Liver (tissue), 8 donors: ENCODE measurements at regions not wholly inside any gene's neighbourhood (a gene's known extent, or its start where the extent isn't known, plus 50 kb on each side); places are given as distances from the start of the nearest gene placed in this dataset.
"Not testable (repeated sequence)": the region's sequence is repeated elsewhere in the genome, so short reads cannot be mapped to it uniquely, and the experiment has no call there.

ENCODE experiments used
- DNase-seq: peaks from one replicate; pipeline ENCODE4 v3.0.0-alpha.2; 2017; ENCODE audit warnings: low spot score
- H3K27ac ChIP-seq, 2 donors: one replicate each; pipeline ENCODE4 v1.7.0; 2013; ENCODE audit warnings: inconsistent platforms in 2 of 2, low read length in 2 of 2, control low read depth in 1 of 2, low read depth in 1 of 2, mild to moderate bottlenecking in 1 of 2
- H3K27me3 ChIP-seq, 4 donors: one replicate each; pipeline versions ENCODE4 v1.6.1 to v1.7.0; 2013; ENCODE audit warnings: low read length in 3 of 4, inconsistent platforms in 1 of 4, mild to moderate bottlenecking in 1 of 4, moderate library complexity in 1 of 4; ENCODE audit not compliant: control insufficient read depth in 4 of 4, insufficient read depth in 4 of 4
- H3K36me3 ChIP-seq, 4 donors: one replicate each; pipeline versions ENCODE4 v1.6.1 to v1.7.0; 2013; ENCODE audit warnings: low read length in 3 of 4, mild to moderate bottlenecking in 3 of 4, low read depth in 1 of 4, moderate library complexity in 1 of 4; ENCODE audit not compliant: control insufficient read depth in 4 of 4, insufficient read depth in 3 of 4
- H3K4me1 ChIP-seq, 4 donors: one replicate each; pipeline versions ENCODE4 v1.6.1 to v1.7.0; 2013; ENCODE audit warnings: low read length in 3 of 4, mild to moderate bottlenecking in 3 of 4, moderate library complexity in 1 of 4; ENCODE audit not compliant: control insufficient read depth in 4 of 4, insufficient read depth in 4 of 4
- H3K4me3 ChIP-seq, 3 donors: one replicate each; pipeline versions ENCODE4 v1.6.1 to v1.7.0; 2013; ENCODE audit warnings: low read length in 3 of 3, control low read depth in 1 of 3, low read depth in 1 of 3, mild to moderate bottlenecking in 1 of 3
- H3K9ac ChIP-seq, 2 donors: one replicate each; pipeline ENCODE4 v1.7.0; 2013; ENCODE audit warnings: low read length in 2 of 2, mild to moderate bottlenecking in 2 of 2, moderate library complexity in 2 of 2, control low read depth in 1 of 2, low read depth in 1 of 2
- H3K9me3 ChIP-seq, 4 donors: one replicate each; pipeline versions ENCODE4 v1.6.1 to v1.7.0; 2013; ENCODE audit warnings: low read length in 3 of 4; ENCODE audit not compliant: control insufficient read depth in 4 of 4
- FOXA2 ChIP-seq: IDR thresholded peaks from 2 replicates; pipeline ENCODE4 v1.6.1; 2016; ENCODE audit warnings: antibody characterized with exemption
- GABPA ChIP-seq, 2 donors: IDR thresholded peaks in 1 of 2; conservative IDR thresholded peaks in 1 of 2; 2 replicates each; pipeline ENCODE4 v1.6.1; 2016; ENCODE audit warnings: antibody characterized with exemption in 2 of 2, mild to moderate bottlenecking in 1 of 2, moderate library complexity in 1 of 2
- HNF4A ChIP-seq, 2 donors: conservative IDR thresholded peaks; 2 replicates each; pipeline ENCODE4 v1.6.1; 2016; ENCODE audit warnings: antibody characterized with exemption in 2 of 2, mild to moderate bottlenecking in 2 of 2
- MAX ChIP-seq: IDR thresholded peaks from 2 replicates; pipeline ENCODE4 v1.6.1; 2016; ENCODE audit warnings: antibody characterized with exemption
- NR2F2 ChIP-seq: IDR thresholded peaks from 2 replicates; pipeline ENCODE4 v1.6.1; 2016; ENCODE audit warnings: antibody characterized with exemption
- RXRA ChIP-seq, 2 donors: IDR thresholded peaks; 2 replicates each; pipeline ENCODE4 v1.6.1; 2017 to 2018; ENCODE audit warnings: antibody characterized with exemption in 2 of 2, mild to moderate bottlenecking in 1 of 2
- SP1 ChIP-seq: IDR thresholded peaks from 2 replicates; pipeline ENCODE4 v1.6.1; 2018; ENCODE audit warnings: antibody characterized with exemption, mild to moderate bottlenecking
- TAF1 ChIP-seq: conservative IDR thresholded peaks from 2 replicates; pipeline ENCODE4 v1.6.1; 2016; ENCODE audit warnings: antibody characterized with exemption, mild to moderate bottlenecking
- YY1 ChIP-seq: IDR thresholded peaks from 2 replicates; pipeline ENCODE4 v1.6.1; 2016; ENCODE audit warnings: antibody characterized with exemption, mild to moderate bottlenecking
- WGBS: extraction: QIAGEN DNeasy Blood & Tissue Kit; methylation state at CpG from one replicate; pipeline ENCODE4 v1.1.7; 2013; 5-methylcytosine and 5-hydroxymethylcytosine counted together
- TF ChIP-seq, protein P1 (sequence below): fragments of 150-350 bp; IDR thresholded peaks from 2 replicates; pipeline ENCODE4 v1.5.1; 2017; ENCODE audit warnings: improper control_type of control experiment, low read depth, low read length; ENCODE audit not compliant: missing input control
- donor health status: healthy.
- donor health status: healthy.
- donor health status: healthy.
- donor health status: healthy.
- donor health status: healthy.

DNA sequence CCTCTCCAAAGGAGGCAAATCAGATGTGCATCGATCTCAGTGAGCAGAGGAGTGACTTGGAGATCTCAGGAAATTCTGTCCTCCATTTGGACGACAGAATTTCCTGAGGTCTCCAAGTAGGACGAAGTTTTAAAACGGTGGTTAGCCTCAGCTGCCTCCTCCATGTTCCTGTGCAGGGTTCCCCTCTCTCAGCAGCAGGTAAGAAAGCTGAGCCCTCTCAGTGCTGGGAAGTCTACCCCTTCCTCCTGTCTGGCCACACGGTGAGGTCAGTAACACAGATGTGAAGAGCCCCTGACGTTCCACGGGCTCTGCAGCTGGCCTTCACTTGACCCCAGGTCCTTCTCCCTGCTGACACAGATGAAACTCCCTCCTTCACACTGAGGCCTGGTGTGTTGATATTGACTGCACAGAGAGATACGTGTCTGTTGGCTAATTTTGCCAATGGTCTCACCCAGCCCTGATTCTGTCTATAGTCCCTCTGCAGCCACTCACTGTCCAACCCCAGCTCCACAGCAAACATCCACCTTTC lies 607.4 kb upstream of the B3GAT1 start:
- DNase-seq: no peak
- WGBS: 76% methylated on average over 8 of the region's 8 CpGs
- Histone ChIP-seq H3K4me3 (no peak overlapping the region), H3K9me3 (no peaks in the 10 kb centered on the region), H3K27me3 (peaks cover 0 to 6% (median 0%) of the 10 kb centered on the region in 4 donors), H3K4me1 (no peaks in the 10 kb centered on the region), H3K27ac (no peak overlapping the region), H3K9ac (no peak overlapping the region), H3K36me3 (no peaks in the 10 kb centered on the region)
- TF ChIP-seq GABPA (IDR thresholded peaks at IDR 0.05 in 1 of 2, conservative IDR thresholded peaks at IDR 0.05 in 1 of 2) (no peak), TAF1 (no peak), HNF4A (conservative IDR thresholded peaks at IDR 0.05) (no peak), RXRA (IDR thresholded peaks at IDR 0.05) (no peak), FOXA2 (no peak), YY1 (no peak), NR2F2 (no peak)

DNA sequence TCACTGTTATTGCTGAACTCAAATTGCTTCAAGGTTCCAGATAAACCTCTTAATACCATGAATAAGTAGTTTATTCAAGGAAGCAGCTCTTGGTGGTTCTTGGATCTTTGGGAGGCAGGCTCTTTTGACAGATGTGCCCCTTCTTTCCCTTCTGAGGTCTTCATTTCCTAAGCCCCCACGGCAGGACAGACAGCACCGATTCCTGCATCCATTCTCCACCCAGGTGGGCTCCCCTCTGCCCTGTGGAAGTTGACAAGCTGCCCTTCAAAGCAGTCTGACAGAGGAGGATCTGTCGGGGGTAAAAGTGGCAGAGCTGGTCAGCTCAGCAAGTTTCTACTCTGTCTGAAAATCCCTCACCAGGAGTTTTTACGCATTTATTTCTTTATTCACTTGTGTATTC lies 605.3 kb upstream of the B3GAT1 start:
- no peak overlapping the region for H3K4me3 ChIP-seq
- H3K4me1 ChIP-seq: no peaks in the 10 kb centered on the region
- no peaks in the 10 kb centered on the region for H3K9me3 ChIP-seq
- H3K36me3 ChIP-seq: no peaks in the 10 kb centered on the region
- 67% methylated on average over 4 of the region's 4 CpGs for WGBS
- no peak for DNase-seq
- TF ChIP-seq MAX (no peak), SP1 (no peak), TAF1 (no peak)
- H3K9ac ChIP-seq: no peak overlapping the region
- H3K27ac ChIP-seq: no peak overlapping the region
- peaks cover 0 to 6% (median 0%) of the 10 kb centered on the region in 4 donors for H3K27me3 ChIP-seq

GRCh38 chr11:135015966-135016365 lies 603.9 kb upstream of the B3GAT1 start:
- H3K4me1 ChIP-seq: no peaks in the 10 kb centered on the region
- no peak overlapping the region for H3K4me3 ChIP-seq
- WGBS: 68% methylated on average over 3 of the region's 3 CpGs
- no peak for DNase-seq
- H3K36me3 ChIP-seq: no peaks in the 10 kb centered on the region
- H3K27me3 ChIP-seq: peaks cover 0 to 6% (median 0%) of the 10 kb centered on the region in 4 donors
- no peak overlapping the region for H3K27ac ChIP-seq
- H3K9ac ChIP-seq: no peak overlapping the region
- no peaks in the 10 kb centered on the region for H3K9me3 ChIP-seq
- TF ChIP-seq, protein P1, sequence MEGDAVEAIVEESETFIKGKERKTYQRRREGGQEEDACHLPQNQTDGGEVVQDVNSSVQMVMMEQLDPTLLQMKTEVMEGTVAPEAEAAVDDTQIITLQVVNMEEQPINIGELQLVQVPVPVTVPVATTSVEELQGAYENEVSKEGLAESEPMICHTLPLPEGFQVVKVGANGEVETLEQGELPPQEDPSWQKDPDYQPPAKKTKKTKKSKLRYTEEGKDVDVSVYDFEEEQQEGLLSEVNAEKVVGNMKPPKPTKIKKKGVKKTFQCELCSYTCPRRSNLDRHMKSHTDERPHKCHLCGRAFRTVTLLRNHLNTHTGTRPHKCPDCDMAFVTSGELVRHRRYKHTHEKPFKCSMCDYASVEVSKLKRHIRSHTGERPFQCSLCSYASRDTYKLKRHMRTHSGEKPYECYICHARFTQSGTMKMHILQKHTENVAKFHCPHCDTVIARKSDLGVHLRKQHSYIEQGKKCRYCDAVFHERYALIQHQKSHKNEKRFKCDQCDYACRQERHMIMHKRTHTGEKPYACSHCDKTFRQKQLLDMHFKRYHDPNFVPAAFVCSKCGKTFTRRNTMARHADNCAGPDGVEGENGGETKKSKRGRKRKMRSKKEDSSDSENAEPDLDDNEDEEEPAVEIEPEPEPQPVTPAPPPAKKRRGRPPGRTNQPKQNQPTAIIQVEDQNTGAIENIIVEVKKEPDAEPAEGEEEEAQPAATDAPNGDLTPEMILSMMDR: no peak
- no peak for TF ChIP-seq MAX
- TF ChIP-seq HNF4A (conservative IDR thresholded peaks at IDR 0.05): no peak

- H3K36me3 ChIP-seq, H3K27me3 ChIP-seq, H3K27ac ChIP-seq, H3K9ac ChIP-seq, H3K9me3 ChIP-seq, H3K4me3 ChIP-seq, DNase-seq, H3K4me1 ChIP-seq: not testable (repeated sequence)
- 76% methylated on average over 2 of the region's 2 CpGs for WGBS
Measured at GRCh38 chr11:135011313-135011712, 599.3 kb upstream of the B3GAT1 start.
